ENCODE measurements at regions not wholly inside any gene's neighbourhood (a gene's known extent, or its start where the extent isn't known, plus 50 kb on each side); places are given as distances from the start of the nearest gene placed in this dataset.

GRCh38 chr21:41662161-41662560 lies 104.7 kb downstream of the RIPK4 start:
- no peak for TF ChIP-seq CTCF (IDR thresholded peaks at IDR 0.05; ENCODE audit: low read depth, low read length)
- TF ChIP-seq MAX (IDR thresholded peaks at IDR 0.05; ENCODE audit: low read depth, low read length): no peak
- no peak for TF ChIP-seq POLR2A (IDR thresholded peaks at IDR 0.05; ENCODE audit: extremely low read depth, insufficient read length)
- TF ChIP-seq MYC (IDR thresholded peaks at IDR 0.05; ENCODE audit: low read depth, low read length): no peak

All from NB4 (cell line).